AG04449 (cell line): ENCODE measurements at regions not wholly inside any gene's neighbourhood (a gene's known extent, or its start where the extent isn't known, plus 50 kb on each side); places are given as distances from the start of the nearest gene placed in this dataset.

Source experiments
- CTCF ChIA-PET: fragments of 350-600 bp; formaldehyde crosslinking; extraction: SDS; loops from one replicate; lab custom pipeline; 2021; ENCODE audit warnings: antibody characterized with exemption; lab: Yijun Ruan, JAX
- POLR2A ChIA-PET: fragments of 400-600, 350-600 bp; formaldehyde crosslinking; extraction: SDS; loops from one replicate; lab custom pipeline; 2020; ENCODE audit warnings: antibody characterized with exemption, inconsistent platforms; lab: Yijun Ruan, JAX
- DNase-seq: peaks from one replicate; pipeline ENCODE4 v3.0.0-alpha.2; 2010; ENCODE audit warnings: low read depth, low spot score
- H3K4me3 ChIP-seq: 2 replicates; pipeline ENCODE4 v1.5.1; 2011; ENCODE audit warnings: low read depth, mild to moderate bottlenecking, control low read depth, low read length
- TF ChIP-seq, protein P1 (sequence below): IDR thresholded peaks from one replicate; pipeline ENCODE4 v1.5.1; 2011; ENCODE audit warnings: mild to moderate bottlenecking, moderate library complexity, low read length, control low read depth, inconsistent platforms; ENCODE audit not compliant: insufficient read depth; ENCODE audit errors: missing control alignments

- H3K4me3 ChIP-seq: no peak overlapping the region
- ChIA-PET CTCF (interaction anchor here (0.8 to 2.6 kb wide), 2 partner anchors 15 to 129 kb away, joined by 3 to 11 read pairs; no protein-coding TSS in a partner anchor), POLR2A (no interaction called here)
- TF ChIP-seq, protein P1, sequence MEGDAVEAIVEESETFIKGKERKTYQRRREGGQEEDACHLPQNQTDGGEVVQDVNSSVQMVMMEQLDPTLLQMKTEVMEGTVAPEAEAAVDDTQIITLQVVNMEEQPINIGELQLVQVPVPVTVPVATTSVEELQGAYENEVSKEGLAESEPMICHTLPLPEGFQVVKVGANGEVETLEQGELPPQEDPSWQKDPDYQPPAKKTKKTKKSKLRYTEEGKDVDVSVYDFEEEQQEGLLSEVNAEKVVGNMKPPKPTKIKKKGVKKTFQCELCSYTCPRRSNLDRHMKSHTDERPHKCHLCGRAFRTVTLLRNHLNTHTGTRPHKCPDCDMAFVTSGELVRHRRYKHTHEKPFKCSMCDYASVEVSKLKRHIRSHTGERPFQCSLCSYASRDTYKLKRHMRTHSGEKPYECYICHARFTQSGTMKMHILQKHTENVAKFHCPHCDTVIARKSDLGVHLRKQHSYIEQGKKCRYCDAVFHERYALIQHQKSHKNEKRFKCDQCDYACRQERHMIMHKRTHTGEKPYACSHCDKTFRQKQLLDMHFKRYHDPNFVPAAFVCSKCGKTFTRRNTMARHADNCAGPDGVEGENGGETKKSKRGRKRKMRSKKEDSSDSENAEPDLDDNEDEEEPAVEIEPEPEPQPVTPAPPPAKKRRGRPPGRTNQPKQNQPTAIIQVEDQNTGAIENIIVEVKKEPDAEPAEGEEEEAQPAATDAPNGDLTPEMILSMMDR: no peak
- DNase-seq: no peak
Observed at GRCh38 chr5:135206862-135207261, 172.8 kb upstream of the PITX1 start.

DNA sequence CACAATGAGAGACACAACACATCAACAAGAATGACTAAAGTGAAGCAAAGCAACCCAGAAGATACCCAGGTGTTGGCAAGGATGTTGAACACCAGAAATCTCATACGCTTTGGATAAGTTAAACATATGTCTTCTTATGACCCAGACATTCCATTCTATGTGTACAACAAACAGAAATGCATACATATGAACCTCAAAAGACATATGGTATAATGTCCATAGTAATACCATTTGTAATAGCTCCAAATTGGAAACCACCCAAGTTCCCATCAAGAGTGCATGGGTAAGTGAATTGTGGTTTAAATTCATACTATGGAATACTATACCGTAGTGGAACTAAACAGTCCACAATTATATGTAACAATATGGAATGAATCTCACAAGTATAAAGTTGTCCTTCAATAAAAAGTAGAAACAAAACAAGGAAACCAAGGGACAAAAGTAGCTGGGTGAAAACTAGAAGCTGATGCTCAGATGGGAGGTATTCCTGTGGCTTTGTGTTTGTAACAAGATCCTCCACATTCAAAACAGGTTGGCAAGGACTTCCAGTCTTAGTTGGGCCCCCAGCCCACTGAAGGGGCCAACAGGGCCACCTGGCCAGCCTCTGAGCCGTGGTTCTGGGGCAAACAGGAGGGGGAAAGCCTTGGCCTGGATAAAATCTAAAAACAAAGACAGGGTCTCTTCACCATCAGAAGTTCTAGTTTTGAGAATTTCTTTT, 171.8 kb upstream of the PITX1 start:
- DNase-seq: no peak
- no peak overlapping the region for H3K4me3 ChIP-seq
- POLR2A ChIA-PET: no interaction called here
- CTCF ChIA-PET: interaction anchor here (0.6 to 2.1 kb wide), 11 partner anchors 11 to 220 kb away, joined by 3 to 8 read pairs (median 3); no protein-coding TSS in a partner anchor
- TF ChIP-seq, protein P1: no peak

DNA sequence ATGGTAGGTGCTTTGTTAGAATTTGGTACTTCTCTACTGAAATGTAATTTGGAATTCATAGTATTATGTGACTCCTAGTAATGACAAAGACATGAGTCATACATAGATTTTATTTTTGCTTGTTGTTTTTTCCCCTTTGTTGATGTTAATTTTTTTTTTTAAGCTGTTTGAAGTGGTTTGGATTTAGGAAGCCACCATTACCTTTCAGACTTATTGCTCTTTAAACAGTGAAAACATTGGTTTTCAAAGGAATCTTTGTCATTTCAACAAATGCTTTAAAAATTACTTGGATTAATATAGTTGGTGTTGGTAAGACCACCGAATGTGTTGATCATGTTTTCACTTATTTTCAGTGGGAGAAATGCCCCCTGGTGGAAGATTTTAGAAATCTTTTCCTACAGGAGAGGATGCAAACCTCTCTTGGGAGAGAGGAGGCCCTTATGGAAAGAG, 170.1 kb upstream of the PITX1 start:
- DNase-seq: no peak
- POLR2A ChIA-PET: no interaction called here
- H3K4me3 ChIP-seq: no peak overlapping the region
- TF ChIP-seq, protein P1: peak; percentile 1
- CTCF ChIA-PET: interaction anchor here (0.6 to 4.3 kb wide), 13 partner anchors 12 to 295 kb away, joined by 3 to 38 read pairs (median 3); no protein-coding TSS in a partner anchor

DNA sequence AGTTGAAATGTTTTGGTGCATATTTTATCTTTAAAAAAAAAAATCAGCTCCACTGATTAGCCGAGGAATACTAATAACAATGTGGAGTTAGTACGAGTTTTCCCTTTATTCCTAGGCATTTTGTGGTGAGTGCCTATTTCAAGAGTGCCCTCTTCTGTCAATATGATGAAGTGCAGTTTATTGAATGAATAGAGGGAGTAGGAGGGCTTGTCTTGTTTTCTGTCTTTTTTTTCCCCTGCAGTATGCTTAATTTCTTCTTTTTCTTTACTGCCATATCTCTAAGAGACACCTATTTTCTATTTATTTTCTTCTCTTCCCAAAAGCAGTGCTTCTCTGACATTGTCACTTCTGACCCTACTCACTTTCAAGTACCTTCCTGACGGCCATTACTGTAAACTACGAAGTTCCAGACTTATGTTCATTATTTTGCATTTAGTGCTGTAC, 169.6 kb upstream of the PITX1 start:
- POLR2A ChIA-PET: no interaction called here
- no peak for DNase-seq
- CTCF ChIA-PET: interaction anchor here (0.7 to 4.3 kb wide), 9 partner anchors 8 to 191 kb away, joined by 3 to 38 read pairs (median 3); no protein-coding TSS in a partner anchor

GRCh38 chr5:135203019-135203418, 169.0 kb upstream of the PITX1 start:
- DNase-seq: no peak
- ChIA-PET POLR2A (no interaction called here), CTCF (interaction anchor here (0.9 to 4.3 kb wide), 4 partner anchors 9 to 193 kb away, joined by 3 to 38 read pairs (median 6); no protein-coding TSS in a partner anchor)
- H3K4me3 ChIP-seq: no peak overlapping the region
- TF ChIP-seq, protein P1: no peak

More for the DNA sequence above, 169.6 kb upstream of the PITX1 start:
- H3K4me3 ChIP-seq: no peak overlapping the region
- TF ChIP-seq, protein P1: no peak

GRCh38 chr5:135199919-135200318, 165.9 kb upstream of the PITX1 start:
- POLR2A ChIA-PET: no interaction called here
- CTCF ChIA-PET: interaction anchor here (4.3 kb wide), 1 partner anchor 8 kb away, joined by 38 read pairs; no protein-coding TSS in a partner anchor
- no peak for DNase-seq

More at GRCh38 chr5:135199919-135200318, 165.9 kb upstream of the PITX1 start:
- no peak overlapping the region for H3K4me3 ChIP-seq
- TF ChIP-seq, protein P1: no peak
